Breast epithelium (tissue), 3 donors: ENCODE measurements at regions not wholly inside any gene's neighbourhood (a gene's known extent, or its start where the extent isn't known, plus 50 kb on each side); places are given as distances from the start of the nearest gene placed in this dataset.

ENCODE experiments used
- POLR2A ChIP-seq: fragments of 450-650 bp; IDR thresholded peaks from one replicate; pipeline ENCODE4 v1.6.1; 2016; ENCODE audit warnings: antibody characterized with exemption, mild to moderate bottlenecking, moderate library complexity
- POLR2AphosphoS5 ChIP-seq, 3 donors: sonication (generic); formaldehyde crosslinking; IDR thresholded peaks; one replicate each; pipeline ENCODE4 v1.6.1; 2017; ENCODE audit warnings: antibody characterized with exemption in 3 of 3
- TF ChIP-seq, protein P1 (sequence below), 3 donors: fragments of 450-650 bp; IDR thresholded peaks; one replicate each; pipeline ENCODE4 v1.5.1; 2016 to 2017; ENCODE audit warnings: antibody characterized with exemption in 3 of 3, mild to moderate bottlenecking in 3 of 3, moderate library complexity in 3 of 3

DNA sequence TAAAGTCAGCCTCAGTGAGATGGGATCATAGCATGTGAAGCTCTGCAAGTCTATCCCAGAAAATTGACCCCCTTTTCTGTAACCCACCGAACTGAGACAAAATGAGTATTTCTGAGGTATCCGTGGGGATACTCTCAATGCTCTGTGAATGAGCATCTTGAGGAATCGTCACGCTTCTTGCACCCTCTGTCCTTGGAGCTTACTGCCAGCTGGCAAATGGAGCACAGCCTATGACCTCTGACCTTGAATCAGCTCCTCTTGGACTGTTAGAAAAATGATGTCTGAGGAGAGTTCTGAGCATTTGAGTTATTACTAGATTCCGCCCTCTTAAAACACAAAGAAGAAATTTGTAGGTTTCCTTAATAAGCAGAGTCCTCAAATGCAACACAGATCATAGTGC lies 342.1 kb downstream of the ZFHX3 start:
- no peak for TF ChIP-seq POLR2AphosphoS5 (IDR thresholded peaks at IDR 0.05)
- TF ChIP-seq, protein P1, sequence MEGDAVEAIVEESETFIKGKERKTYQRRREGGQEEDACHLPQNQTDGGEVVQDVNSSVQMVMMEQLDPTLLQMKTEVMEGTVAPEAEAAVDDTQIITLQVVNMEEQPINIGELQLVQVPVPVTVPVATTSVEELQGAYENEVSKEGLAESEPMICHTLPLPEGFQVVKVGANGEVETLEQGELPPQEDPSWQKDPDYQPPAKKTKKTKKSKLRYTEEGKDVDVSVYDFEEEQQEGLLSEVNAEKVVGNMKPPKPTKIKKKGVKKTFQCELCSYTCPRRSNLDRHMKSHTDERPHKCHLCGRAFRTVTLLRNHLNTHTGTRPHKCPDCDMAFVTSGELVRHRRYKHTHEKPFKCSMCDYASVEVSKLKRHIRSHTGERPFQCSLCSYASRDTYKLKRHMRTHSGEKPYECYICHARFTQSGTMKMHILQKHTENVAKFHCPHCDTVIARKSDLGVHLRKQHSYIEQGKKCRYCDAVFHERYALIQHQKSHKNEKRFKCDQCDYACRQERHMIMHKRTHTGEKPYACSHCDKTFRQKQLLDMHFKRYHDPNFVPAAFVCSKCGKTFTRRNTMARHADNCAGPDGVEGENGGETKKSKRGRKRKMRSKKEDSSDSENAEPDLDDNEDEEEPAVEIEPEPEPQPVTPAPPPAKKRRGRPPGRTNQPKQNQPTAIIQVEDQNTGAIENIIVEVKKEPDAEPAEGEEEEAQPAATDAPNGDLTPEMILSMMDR (IDR thresholded peaks at IDR 0.05), result no peak
- TF ChIP-seq POLR2A, result no peak
